Loucy (cell line): ENCODE measurements at regions not wholly inside any gene's neighbourhood (a gene's known extent, or its start where the extent isn't known, plus 50 kb on each side); places are given as distances from the start of the nearest gene placed in this dataset.

Experiments
- CTCF ChIP-seq: fragments of 200-600 bp; sonication (generic); conservative IDR thresholded peaks from 2 replicates; pipeline ENCODE4 v1.5.1; 2014; ENCODE audit warnings: mild to moderate bottlenecking, antibody characterized with exemption, low read length
- EZH2phosphoT487 ChIP-seq: fragments of 200-600 bp; IDR thresholded peaks from 2 replicates; pipeline ENCODE4 v1.6.1; 2018; ENCODE audit warnings: antibody characterized with exemption, mild to moderate bottlenecking, moderate library complexity, borderline replicate concordance

GRCh38 chr5:167708449-167708848, 583.0 kb upstream of the WWC1 start:
- no peak for TF ChIP-seq CTCF
- TF ChIP-seq EZH2phosphoT487, result no peak
